HepG2 (cell line): ENCODE measurements at regions not wholly inside any gene's neighbourhood (a gene's known extent, or its start where the extent isn't known, plus 50 kb on each side); places are given as distances from the start of the nearest gene placed in this dataset.

Source experiments
- ATAC-seq: fragments of 200-7000 bp; cut with Tn5 transposase; 3 replicates; pipeline ENCODE4 v1.9.1; 2020; ENCODE audit warnings: mild to moderate bottlenecking, moderate library complexity
- BruUV-seq: library from RNA; stranded (reverse); fragments of 400-500 nt; replicated peaks from 2 replicates; lab custom pipeline; 2021; lab: Mats Ljungman, UMichigan
- CTCF ChIA-PET: fragments of 300-600 bp; formaldehyde crosslinking; extraction: SDS; loops from one replicate; lab custom pipeline; 2021; ENCODE audit warnings: low total read pairs, inconsistent platforms, low intra/inter-chr PET ratio; lab: Yijun Ruan, JAX
- POLR2A ChIA-PET: fragments of 350-600 bp; sonication (Branson Sonifier 250); formaldehyde crosslinking; loops from one replicate; lab custom pipeline; 2020; ENCODE audit warnings: antibody characterized with exemption, inconsistent platforms; lab: Yijun Ruan, JAX
- DNase-seq: peaks from one replicate; pipeline ENCODE4 v3.0.0-alpha.2; 2015; ENCODE audit warnings: low spot score
- FAIRE-seq: peaks from 3 replicates; lab custom pipeline; 2011; peaks lifted over from hg19 to GRCh38; lab: Jason Lieb, UNC
- H2AFZ ChIP-seq: one replicate; pipeline ENCODE4 v1.6.1; 2011; ENCODE audit warnings: low read length, inconsistent platforms
- H3K27ac ChIP-seq: fragments of 300-600 bp; 3 replicates; pipeline ENCODE4 v1.8.0; 2011; ENCODE audit warnings: mixed run types, mild to moderate bottlenecking, mixed read lengths, low read length, inconsistent platforms; ENCODE audit not compliant: insufficient read depth; ENCODE audit errors: extremely low read length
- H3K27me3 ChIP-seq, 2 experiments: fragments of 200-600 bp in 1 of 2; 2 replicates in 1 of 2; 3 replicates in 1 of 2; pipeline versions ENCODE4 v1.6.0 to v1.8.0; 2011; ENCODE audit warnings: low read length in 2 of 2, mild to moderate bottlenecking in 2 of 2, moderate library complexity in 2 of 2, inconsistent platforms in 1 of 2; ENCODE audit not compliant: insufficient read depth in 2 of 2, control insufficient read depth in 1 of 2
- H3K36me3 ChIP-seq, 2 experiments: fragments of 200-600 bp in 1 of 2; replicated peaks in 1 of 2; 2 replicates in 1 of 2; 3 replicates in 1 of 2; pipeline versions ENCODE4 v1.5.1 to v1.8.0; 2011; ENCODE audit warnings: low read length in 2 of 2, inconsistent platforms in 1 of 2; ENCODE audit not compliant: insufficient read depth in 2 of 2, control insufficient read depth in 1 of 2
- H3K4me1 ChIP-seq: 2 replicates; pipeline ENCODE4 v1.5.1; 2012; ENCODE audit warnings: low read length, inconsistent platforms; ENCODE audit not compliant: insufficient read depth
- H3K4me2 ChIP-seq: 2 replicates; pipeline ENCODE4 v1.6.0; 2011; ENCODE audit warnings: low read depth, low read length, inconsistent platforms
- H3K4me3 ChIP-seq, 3 experiments: fragments of 200-600 bp in 1 of 3; sonication (generic), shearing (Covaris generic) in 1 of 3; replicated peaks in 1 of 3; 2 replicates each; pipeline ENCODE4 v1.5.1; 2011 to 2016; ENCODE audit warnings: low read length in 3 of 3, inconsistent platforms in 2 of 3, low read depth in 2 of 3, mild to moderate bottlenecking in 2 of 3, control low read depth in 1 of 3, mixed read lengths in 1 of 3; ENCODE audit not compliant: insufficient read depth in 1 of 3
- H3K79me2 ChIP-seq: one replicate; pipeline ENCODE4 v1.6.1; 2011; ENCODE audit warnings: low read length, inconsistent platforms; ENCODE audit not compliant: insufficient read depth
- H3K9ac ChIP-seq: 2 replicates; pipeline ENCODE4 v1.6.0; 2011; ENCODE audit warnings: mild to moderate bottlenecking, low read depth, low read length, inconsistent platforms; ENCODE audit not compliant: insufficient read depth
- H3K9me3 ChIP-seq: 2 replicates; pipeline ENCODE4 v1.5.1; 2012; ENCODE audit warnings: mild to moderate bottlenecking, low read length
- H4K20me1 ChIP-seq: 2 replicates; pipeline ENCODE4 v1.6.0; 2011; ENCODE audit warnings: inconsistent platforms, mild to moderate bottlenecking, low read length, moderate library complexity; ENCODE audit not compliant: insufficient read depth
- FOXA3 ChIP-seq: IDR thresholded peaks from 2 replicates; pipeline ENCODE4 v1.6.1; 2016; ENCODE audit warnings: missing genetic modification reagents, missing compliant biosample characterization
- HIC2 ChIP-seq: sonication (generic); formaldehyde crosslinking; IDR thresholded peaks from 2 replicates; pipeline ENCODE4 v1.9.0; 2022; ENCODE audit warnings: low read depth, missing genetic modification reagents
- LCORL ChIP-seq, 2 experiments: fragments of 450-650 bp in 1 of 2; sonication (generic) in 1 of 2; formaldehyde crosslinking in 1 of 2; IDR thresholded peaks; 2 replicates each; pipeline versions ENCODE4 v1.5.0 to v1.6.1; 2017 to 2020; ENCODE audit warnings: antibody characterized with exemption in 1 of 2, missing genetic modification reagents in 1 of 2
- NR0B2 ChIP-seq: sonication (generic); formaldehyde crosslinking; IDR thresholded peaks from 2 replicates; pipeline ENCODE4 v1.4.0; 2020; ENCODE audit warnings: mild to moderate bottlenecking, missing genetic modification reagents
- SYNCRIP ChIP-seq: fragments of 200-400 bp; formaldehyde crosslinking; IDR thresholded peaks from 2 replicates; pipeline ENCODE4 v1.6.1; 2018; ENCODE audit warnings: mild to moderate bottlenecking, low read depth, low read length; ENCODE audit not compliant: insufficient read depth
- WGBS: methylation state at CpG from one replicate; pipeline ENCODE4 v1.1.6; 2017; ENCODE audit warnings: low lambda C conversion rate; 5-methylcytosine and 5-hydroxymethylcytosine counted together
- in situ Hi-C: cut with HindIII; loops from 2 replicates; pipeline ENCODE4 v1.10.0; 2017; ENCODE audit warnings: low pct_unique_long_range_greater_than_20kb; ENCODE audit not compliant: extremely low pct_ligation_motif_present
- intact Hi-C: fragments of 100-400 bp; cut with micrococcal nuclease; formaldehyde crosslinking; loops from one replicate; pipeline ENCODE4 v1.10.0; 2022; ENCODE audit not compliant: unreplicated experiment

- CTCF ChIA-PET: no interaction called here
- no peaks in the 10 kb centered on the region for H3K9me3 ChIP-seq
- POLR2A ChIA-PET: no interaction called here
- DNase-seq (no peak), FAIRE-seq (no peak), ATAC-seq (peak; percentile 67; the same call in 2 of the 3 replicates)
- no peaks in the 10 kb centered on the region for H3K79me2 ChIP-seq
- intact Hi-C loops: no loop called here
- peaks cover 25% of the 10 kb centered on the region for H3K4me1 ChIP-seq
- in situ Hi-C loops: no loop called here
- H3K4me2 ChIP-seq: no peak overlapping the region
- no peak overlapping the region for H3K27ac ChIP-seq
- no peaks in the 10 kb centered on the region for H3K36me3 ChIP-seq
- 6% methylated on average over 2 of the region's 2 CpGs for WGBS
- no TSS peak for BruUV-seq
- no peak for TF ChIP-seq HIC2 (CRISPR knock-in tag)
- peak; percentile 16; the same call in 1 of the 2 replicates for TF ChIP-seq FOXA3 (CRISPR knock-in tag)
- TF ChIP-seq SYNCRIP: no peak
- H4K20me1 ChIP-seq: no peaks in the 10 kb centered on the region
- H3K9ac ChIP-seq: no peak overlapping the region
- H3K4me3 ChIP-seq: no peak overlapping the region
- no peaks in the 10 kb centered on the region for H3K27me3 ChIP-seq
- no peak overlapping the region for H2AFZ ChIP-seq
These were observed 169.4 kb downstream of the GLUD2 start for GRCh38 chrX:121216641-121217374.

DNA sequence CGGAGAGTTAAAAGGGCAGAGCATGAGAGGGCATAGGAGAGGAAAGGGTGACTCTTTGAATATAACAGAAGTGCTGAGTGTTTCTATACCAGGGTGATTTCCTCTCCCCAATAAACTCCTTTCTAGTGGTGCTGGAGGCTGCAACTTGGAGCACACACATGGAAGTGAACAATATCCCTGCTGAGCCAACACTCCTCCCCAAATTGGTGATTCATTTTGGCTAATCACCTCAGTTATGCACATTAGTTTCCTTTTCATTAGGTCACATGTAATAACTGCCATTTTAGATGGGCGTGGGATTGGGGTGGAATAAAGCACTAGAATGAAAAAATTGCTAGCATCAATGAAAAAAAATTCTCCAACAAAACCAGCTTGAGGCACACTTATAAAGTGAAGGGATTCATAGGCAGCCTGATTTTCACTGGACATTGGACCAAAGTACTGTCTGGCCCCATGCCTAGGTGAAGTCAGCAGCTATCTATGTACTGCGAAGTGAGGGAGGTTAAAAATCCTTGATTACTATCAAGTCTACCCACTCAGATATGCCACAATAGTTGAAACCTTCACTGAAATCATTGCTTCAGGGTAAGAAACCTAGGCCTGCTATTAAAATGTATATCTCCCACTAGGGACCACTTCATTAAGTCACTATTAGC is 174.0 kb downstream of the GLUD2 start:
- intact Hi-C loops: no loop called here
- in situ Hi-C loops: no loop called here
- no peak for ATAC-seq
- H3K9ac ChIP-seq: no peak overlapping the region
- no peak for TF ChIP-seq NR0B2 (CRISPR knock-in tag)
- no peak for TF ChIP-seq LCORL (IDR thresholded peaks at IDR 0.05)
- TF ChIP-seq LCORL (CRISPR knock-in tag; IDR thresholded peaks at IDR 0.05): no peak
- no peaks in the 10 kb centered on the region for H3K79me2 ChIP-seq
- no peak overlapping the region for H3K4me2 ChIP-seq
- H3K4me3 ChIP-seq: no peak overlapping the region
- no peaks in the 10 kb centered on the region for H3K9me3 ChIP-seq
- no peak overlapping the region for H2AFZ ChIP-seq
- CTCF ChIA-PET: no interaction called here
- H3K27me3 ChIP-seq: no peaks in the 10 kb centered on the region
- POLR2A ChIA-PET: no interaction called here
- BruUV-seq: no TSS peak
- no peak for FAIRE-seq
- H3K36me3 ChIP-seq: no peaks in the 10 kb centered on the region
- no peak for DNase-seq
- WGBS: 0% methylated on average over 1 of the region's 3 CpGs
- H4K20me1 ChIP-seq: no peaks in the 10 kb centered on the region
- H3K27ac ChIP-seq: no peak overlapping the region
- peaks cover 22% of the 10 kb centered on the region for H3K4me1 ChIP-seq
